ENCODE measurements at regions not wholly inside any gene's neighbourhood (a gene's known extent, or its start where the extent isn't known, plus 50 kb on each side); places are given as distances from the start of the nearest gene placed in this dataset.

DNA sequence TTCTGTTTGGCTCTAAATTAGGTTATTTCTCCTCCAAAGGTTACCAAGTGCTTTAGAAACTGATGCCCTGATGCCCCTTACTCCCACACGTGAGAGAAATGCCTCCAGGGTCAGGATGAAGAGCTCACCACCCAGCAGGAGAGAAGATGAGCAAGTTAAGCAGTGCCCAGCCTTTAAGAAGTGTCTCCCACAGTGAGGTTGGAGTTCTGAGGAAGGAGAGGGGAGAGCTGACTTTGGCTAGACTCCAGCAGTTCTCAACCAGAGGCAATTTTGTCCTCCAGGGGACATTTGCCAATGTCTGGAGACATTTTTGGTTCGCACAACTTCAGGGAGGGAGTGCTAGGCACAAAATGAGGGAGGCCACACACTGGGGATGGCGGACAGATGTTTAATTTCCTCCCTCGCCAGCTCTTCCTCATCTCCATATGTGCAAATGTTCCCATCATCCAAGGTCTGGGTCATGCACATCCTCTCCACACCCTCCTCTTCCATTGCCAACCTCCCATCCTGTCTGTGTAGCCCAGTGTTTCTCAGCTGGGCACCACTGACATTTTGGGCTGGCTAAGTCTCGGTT lies 50.6 kb upstream of the SLC7A14 start:
- CTCF ChIA-PET: interaction anchor here (0.6 kb wide), 1 partner anchor 70 kb away, joined by 3 read pairs; no protein-coding TSS in a partner anchor
- POLR2A ChIA-PET: no interaction called here
- Histone ChIP-seq H3K4me3 (ENCODE audit: low read depth, low read length) (no peak overlapping the region), H3K4me1 (ENCODE audit: control insufficient read depth, insufficient read depth, low read length) (no peaks in the 10 kb centered on the region), H3K27ac (ENCODE audit: extremely low read depth, low read depth, low read length) (no peak overlapping the region), H3K9me3 (ENCODE audit: control insufficient read depth, insufficient read depth, low read depth, low read length) (no peaks in the 10 kb centered on the region), H3K36me3 (ENCODE audit: control insufficient read depth in 2 of 2, insufficient read depth in 1 of 2, low read length in 2 of 2) (no peaks in the 10 kb centered on the region)
- 0 out of 2 replicates have a peak, but pooled peaks have one; percentile 9 for TF ChIP-seq GLIS1 (tag by site-specific recombination; IDR thresholded peaks at IDR 0.05)
- TF ChIP-seq, protein P1, sequence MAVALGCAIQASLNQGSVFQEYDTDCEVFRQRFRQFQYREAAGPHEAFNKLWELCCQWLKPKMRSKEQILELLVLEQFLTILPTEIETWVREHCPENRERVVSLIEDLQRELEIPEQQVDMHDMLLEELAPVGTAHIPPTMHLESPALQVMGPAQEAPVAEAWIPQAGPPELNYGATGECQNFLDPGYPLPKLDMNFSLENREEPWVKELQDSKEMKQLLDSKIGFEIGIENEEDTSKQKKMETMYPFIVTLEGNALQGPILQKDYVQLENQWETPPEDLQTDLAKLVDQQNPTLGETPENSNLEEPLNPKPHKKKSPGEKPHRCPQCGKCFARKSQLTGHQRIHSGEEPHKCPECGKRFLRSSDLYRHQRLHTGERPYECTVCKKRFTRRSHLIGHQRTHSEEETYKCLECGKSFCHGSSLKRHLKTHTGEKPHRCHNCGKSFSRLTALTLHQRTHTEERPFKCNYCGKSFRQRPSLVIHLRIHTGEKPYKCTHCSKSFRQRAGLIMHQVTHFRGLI (tag by site-specific recombination; IDR thresholded peaks at IDR 0.05): no peak

All from HEK293 (cell line).